CD14-positive monocyte (primary cell): ENCODE measurements at regions not wholly inside any gene's neighbourhood (a gene's known extent, or its start where the extent isn't known, plus 50 kb on each side); places are given as distances from the start of the nearest gene placed in this dataset.

Experiments used
- DNase-seq, 3 donors: peaks; one replicate each; pipeline ENCODE4 v3.0.0-alpha.2; 2011 to 2022
- H2AFZ ChIP-seq: 2 replicates; pipeline ENCODE4 v1.6.0; 2012; ENCODE audit warnings: mild to moderate bottlenecking, low read depth, low read length, inconsistent platforms; ENCODE audit not compliant: insufficient read depth, poor library complexity, severe bottlenecking
- H3K27ac ChIP-seq, 2 donors: 1 replicate in 1 of 2; 2 replicates in 1 of 2; pipeline ENCODE4 v1.5.1; 2012 to 2013; ENCODE audit warnings: low read length in 2 of 2, control low read depth in 1 of 2, inconsistent platforms in 1 of 2, low read depth in 1 of 2, mild to moderate bottlenecking in 1 of 2
- H3K27me3 ChIP-seq, 2 donors: one replicate each; pipeline versions ENCODE4 v1.6.0 to v1.6.1; 2011 to 2013; ENCODE audit warnings: low read length in 2 of 2; ENCODE audit not compliant: control insufficient read depth in 2 of 2, insufficient read depth in 2 of 2
- H3K36me3 ChIP-seq, 2 donors: replicated peaks in 1 of 2; 1 replicate in 1 of 2; 2 replicates in 1 of 2; pipeline versions ENCODE4 v1.5.1 to v1.6.1; 2012 to 2013; ENCODE audit warnings: low read length in 2 of 2, control low read depth in 1 of 2, inconsistent platforms in 1 of 2, mild to moderate bottlenecking in 1 of 2; ENCODE audit not compliant: insufficient read depth in 2 of 2, control insufficient read depth in 1 of 2
- H3K4me1 ChIP-seq, 2 donors: 1 replicate in 1 of 2; 2 replicates in 1 of 2; pipeline versions ENCODE4 v1.5.1 to v1.6.1; 2012 to 2013; ENCODE audit warnings: low read length in 2 of 2, control low read depth in 1 of 2, inconsistent platforms in 1 of 2, mild to moderate bottlenecking in 1 of 2, moderate library complexity in 1 of 2; ENCODE audit not compliant: insufficient read depth in 2 of 2, control insufficient read depth in 1 of 2
- H3K4me2 ChIP-seq: replicated peaks from 2 replicates; pipeline ENCODE3; 2012; ENCODE audit warnings: low read length, moderate library complexity, mild to moderate bottlenecking; ENCODE audit not compliant: poor library complexity, severe bottlenecking; ENCODE audit errors: extremely low read depth
- H3K4me3 ChIP-seq, 3 experiments: fragments of 200-600 bp in 1 of 3; sonication (generic) in 1 of 3; replicated peaks in 1 of 3; 1 replicate in 2 of 3; 2 replicates in 1 of 3; pipeline ENCODE4 v1.5.1; 2011 to 2013; ENCODE audit warnings: low read length in 3 of 3, mild to moderate bottlenecking in 3 of 3, control low read depth in 2 of 3, low read depth in 2 of 3, inconsistent platforms in 1 of 3, moderate library complexity in 1 of 3
- H3K79me2 ChIP-seq: 2 replicates; pipeline ENCODE4 v1.6.0; 2012; ENCODE audit warnings: mild to moderate bottlenecking, control low read depth, inconsistent platforms, low read length, moderate library complexity; ENCODE audit not compliant: insufficient read depth
- H3K9ac ChIP-seq: 2 replicates; pipeline ENCODE4 v1.6.0; 2017; ENCODE audit warnings: low read length, mild to moderate bottlenecking; ENCODE audit not compliant: insufficient read depth, poor library complexity, severe bottlenecking
- H3K9me3 ChIP-seq, 2 donors: replicated peaks in 1 of 2; 1 replicate in 1 of 2; 2 replicates in 1 of 2; pipeline versions ENCODE4 v1.5.1 to v1.6.1; 2012 to 2013; ENCODE audit warnings: low read length in 2 of 2, control low read depth in 1 of 2; ENCODE audit not compliant: control insufficient read depth in 1 of 2, insufficient read depth in 1 of 2
- H4K20me1 ChIP-seq: 2 replicates; pipeline ENCODE4 v1.6.0; 2012; ENCODE audit warnings: mild to moderate bottlenecking, low read length, control low read depth, moderate library complexity; ENCODE audit not compliant: insufficient read depth
- H3K27ac Mint-ChIP-seq, 7 donors: one replicate each; pipeline ENCODE4 v1.8.0; 2020; ENCODE audit warnings: mild to moderate bottlenecking in 7 of 7, mixed read lengths in 7 of 7, moderate library complexity in 6 of 7, inconsistent platforms in 2 of 7
- H3K27me3 Mint-ChIP-seq, 3 donors: one replicate each; pipeline ENCODE4 v1.8.0; 2021 to 2022; ENCODE audit warnings: low read depth in 3 of 3, mild to moderate bottlenecking in 3 of 3, mixed read lengths in 3 of 3, moderate library complexity in 3 of 3, inconsistent platforms in 1 of 3
- H3K36me3 Mint-ChIP-seq, 2 donors: one replicate each; pipeline ENCODE4 v1.8.0; 2020; ENCODE audit warnings: mixed read lengths in 2 of 2, inconsistent platforms in 1 of 2, mild to moderate bottlenecking in 1 of 2
- H3K4me1 Mint-ChIP-seq: one replicate; pipeline ENCODE4 v1.8.0; 2020; ENCODE audit warnings: mild to moderate bottlenecking, mixed read lengths
- H3K4me3 Mint-ChIP-seq, 2 donors: one replicate each; pipeline ENCODE4 v1.8.0; 2020; ENCODE audit warnings: mild to moderate bottlenecking in 2 of 2, mixed read lengths in 2 of 2, moderate library complexity in 1 of 2
- H3K9me3 Mint-ChIP-seq, 7 donors: one replicate each; pipeline ENCODE4 v1.8.0; 2020 to 2022; ENCODE audit warnings: mixed read lengths in 7 of 7, mild to moderate bottlenecking in 6 of 7, moderate library complexity in 6 of 7, inconsistent platforms in 2 of 7
- CTCF ChIP-seq: fragments of 200-600 bp; IDR thresholded peaks from one replicate; pipeline ENCODE4 v1.8.0; 2022; ENCODE audit warnings: antibody characterized with exemption, mild to moderate bottlenecking
- WGBS: methylation state at CpG from one replicate; pipeline ENCODE4 v1.1.5; 2013; ENCODE audit warnings: missing lambda C conversion rate; ENCODE audit not compliant: insufficient coverage; 5-methylcytosine and 5-hydroxymethylcytosine counted together
- intact Hi-C, 2 donors: fragments of 100-400 bp; cut with micrococcal nuclease; formaldehyde crosslinking; loops; one replicate each; pipeline versions ENCODE4 v1.15.0 to v1.15.1; 2023

- no peak for DNase-seq
- H4K20me1 ChIP-seq: no peaks in the 10 kb centered on the region
- H3K36me3 Mint-ChIP-seq: no peaks in the 10 kb centered on the region
- 90% methylated on average over 3 of the region's 4 CpGs for WGBS
- H3K36me3 ChIP-seq: no peaks in the 10 kb centered on the region
- H3K27ac Mint-ChIP-seq: no peak overlapping the region
- H3K9ac ChIP-seq: no peak overlapping the region
- peaks cover 48 to 50% of the 10 kb centered on the region in 2 donors for H3K9me3 ChIP-seq
- peaks cover 0 to 2% (median 1%) of the 10 kb centered on the region in 3 donors for H3K27me3 Mint-ChIP-seq
- H3K4me2 ChIP-seq: no peak overlapping the region
- H3K4me1 Mint-ChIP-seq: no peaks in the 10 kb centered on the region
- H3K79me2 ChIP-seq: no peaks in the 10 kb centered on the region
- no peak overlapping the region for H3K27ac ChIP-seq
- H3K9me3 Mint-ChIP-seq: peaks cover 17 to 45% (median 29%) of the 10 kb centered on the region in 7 donors
- H3K27me3 ChIP-seq: no peaks in the 10 kb centered on the region
- no peak for TF ChIP-seq CTCF
- H3K4me3 ChIP-seq: no peak overlapping the region
- H3K4me3 Mint-ChIP-seq: no peak overlapping the region
- H3K4me1 ChIP-seq: no peaks in the 10 kb centered on the region
- intact Hi-C loops: no loop called here
- no peak overlapping the region for H2AFZ ChIP-seq
Observed at GRCh38 chr16:35192993-35193392, 1733.6 kb downstream of the TP53TG3F start.

GRCh38 chr16:35193956-35194355 lies 1734.5 kb downstream of the TP53TG3F start:
- WGBS: 81% methylated on average over 1 of the region's 3 CpGs
- no peaks in the 10 kb centered on the region for H3K4me1 ChIP-seq
- H3K9ac ChIP-seq: no peak overlapping the region
- Mint-ChIP-seq H3K4me3 (no peak overlapping the region), H3K4me1 (no peaks in the 10 kb centered on the region), H3K27ac (no peak overlapping the region), H3K36me3 (no peaks in the 10 kb centered on the region), H3K27me3 (peaks cover 0 to 2% (median 1%) of the 10 kb centered on the region in 3 donors), H3K9me3 (peaks cover 17 to 52% (median 32%) of the 10 kb centered on the region in 7 donors)
- DNase-seq: no peak
- H3K27me3 ChIP-seq: no peaks in the 10 kb centered on the region
- no peak overlapping the region for H2AFZ ChIP-seq
- H4K20me1 ChIP-seq: no peaks in the 10 kb centered on the region
- no peak for TF ChIP-seq CTCF
- H3K4me2 ChIP-seq: no peak overlapping the region
- H3K9me3 ChIP-seq: peaks cover 52 to 53% of the 10 kb centered on the region in 2 donors
- intact Hi-C loops: no loop called here
- no peaks in the 10 kb centered on the region for H3K79me2 ChIP-seq
- no peak overlapping the region for H3K27ac ChIP-seq
- no peak overlapping the region for H3K4me3 ChIP-seq
- no peaks in the 10 kb centered on the region for H3K36me3 ChIP-seq
